Astrocyte (in vitro differentiated cells and primary cell): ENCODE measurements at regions not wholly inside any gene's neighbourhood (a gene's known extent, or its start where the extent isn't known, plus 50 kb on each side); places are given as distances from the start of the nearest gene placed in this dataset.

Source experiments
- EZH2 ChIP-seq: IDR thresholded peaks from 2 replicates; pipeline ENCODE4 v1.6.1; 2012; ENCODE audit warnings: mild to moderate bottlenecking, low read length, inconsistent platforms; ENCODE audit not compliant: insufficient read depth
- TF ChIP-seq, protein P1 (sequence below): IDR thresholded peaks from 2 replicates; pipeline ENCODE4 v1.5.1; 2011; ENCODE audit warnings: low read depth, mild to moderate bottlenecking, inconsistent platforms, low read length, moderate library complexity; ENCODE audit not compliant: insufficient read depth

DNA sequence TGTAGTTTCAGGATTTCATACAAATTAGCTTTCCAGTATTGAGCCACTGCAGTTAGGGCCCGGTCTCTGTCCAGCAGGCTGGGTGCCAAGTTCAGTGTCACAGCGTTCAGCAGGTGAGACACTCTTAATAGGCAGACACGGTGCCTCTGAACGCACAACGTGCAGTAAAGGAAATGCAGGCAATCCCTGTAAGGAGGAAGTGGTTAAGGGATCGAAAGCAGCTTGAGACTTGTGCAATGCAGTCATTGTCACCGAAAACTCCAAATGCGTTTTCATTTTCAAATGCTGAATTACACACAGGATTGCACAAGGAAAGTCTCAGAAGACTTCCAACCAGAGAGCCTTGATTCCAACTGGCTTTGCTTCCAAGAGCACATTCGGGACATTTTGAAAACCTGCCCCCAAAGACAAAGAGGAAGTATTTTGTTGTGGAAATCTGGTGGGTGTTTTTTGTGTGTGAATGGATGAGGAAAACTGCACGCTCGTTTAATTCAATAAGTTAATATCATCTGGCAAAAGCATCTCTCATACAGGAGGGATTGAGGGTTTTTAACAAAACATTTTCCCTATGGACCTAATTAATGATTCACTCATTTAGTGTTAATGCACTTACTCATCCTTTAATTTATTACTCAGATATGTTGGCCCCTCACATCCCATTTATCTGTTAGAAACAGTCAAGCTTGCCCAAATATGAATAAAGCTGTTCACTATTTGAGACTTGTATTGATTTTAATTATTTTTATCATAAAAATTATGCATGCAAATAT lies 61.6 kb downstream of the PTGS2 start:
- TF ChIP-seq, protein P1, sequence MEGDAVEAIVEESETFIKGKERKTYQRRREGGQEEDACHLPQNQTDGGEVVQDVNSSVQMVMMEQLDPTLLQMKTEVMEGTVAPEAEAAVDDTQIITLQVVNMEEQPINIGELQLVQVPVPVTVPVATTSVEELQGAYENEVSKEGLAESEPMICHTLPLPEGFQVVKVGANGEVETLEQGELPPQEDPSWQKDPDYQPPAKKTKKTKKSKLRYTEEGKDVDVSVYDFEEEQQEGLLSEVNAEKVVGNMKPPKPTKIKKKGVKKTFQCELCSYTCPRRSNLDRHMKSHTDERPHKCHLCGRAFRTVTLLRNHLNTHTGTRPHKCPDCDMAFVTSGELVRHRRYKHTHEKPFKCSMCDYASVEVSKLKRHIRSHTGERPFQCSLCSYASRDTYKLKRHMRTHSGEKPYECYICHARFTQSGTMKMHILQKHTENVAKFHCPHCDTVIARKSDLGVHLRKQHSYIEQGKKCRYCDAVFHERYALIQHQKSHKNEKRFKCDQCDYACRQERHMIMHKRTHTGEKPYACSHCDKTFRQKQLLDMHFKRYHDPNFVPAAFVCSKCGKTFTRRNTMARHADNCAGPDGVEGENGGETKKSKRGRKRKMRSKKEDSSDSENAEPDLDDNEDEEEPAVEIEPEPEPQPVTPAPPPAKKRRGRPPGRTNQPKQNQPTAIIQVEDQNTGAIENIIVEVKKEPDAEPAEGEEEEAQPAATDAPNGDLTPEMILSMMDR, result no peak
- no peak for TF ChIP-seq EZH2
